NCI-H446 treated with DMSO at 0.1 percent for 48 hours (cell line): ENCODE measurements at regions not wholly inside any gene's neighbourhood (a gene's known extent, or its start where the extent isn't known, plus 50 kb on each side); places are given as distances from the start of the nearest gene placed in this dataset.

Experiments used
- DNase-seq: peaks from one replicate; lab custom pipeline; 2025; lab: John Stamatoyannopoulos, UW

DNA sequence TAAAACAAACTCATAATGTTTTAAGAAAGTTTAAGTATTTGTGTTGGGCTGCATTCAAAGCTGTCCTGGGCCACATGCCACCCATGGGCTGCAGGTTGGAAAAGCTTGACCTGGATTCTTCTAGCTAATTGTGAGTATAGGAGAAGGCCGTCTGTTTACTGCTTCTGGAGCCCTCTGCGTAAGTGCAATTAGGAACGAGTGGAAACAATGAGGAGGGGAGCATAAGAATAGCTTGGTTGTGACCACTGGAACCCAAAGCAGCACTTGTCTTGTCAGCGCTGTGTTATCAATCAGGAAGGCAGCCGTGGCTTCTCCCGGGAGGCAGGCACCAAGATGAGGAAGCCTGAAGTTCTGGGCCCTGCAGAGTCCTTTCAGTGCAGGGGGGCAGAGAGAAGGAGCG is 110.4 kb upstream of the MBNL2 start:
- DNase-seq: no peak

DNA sequence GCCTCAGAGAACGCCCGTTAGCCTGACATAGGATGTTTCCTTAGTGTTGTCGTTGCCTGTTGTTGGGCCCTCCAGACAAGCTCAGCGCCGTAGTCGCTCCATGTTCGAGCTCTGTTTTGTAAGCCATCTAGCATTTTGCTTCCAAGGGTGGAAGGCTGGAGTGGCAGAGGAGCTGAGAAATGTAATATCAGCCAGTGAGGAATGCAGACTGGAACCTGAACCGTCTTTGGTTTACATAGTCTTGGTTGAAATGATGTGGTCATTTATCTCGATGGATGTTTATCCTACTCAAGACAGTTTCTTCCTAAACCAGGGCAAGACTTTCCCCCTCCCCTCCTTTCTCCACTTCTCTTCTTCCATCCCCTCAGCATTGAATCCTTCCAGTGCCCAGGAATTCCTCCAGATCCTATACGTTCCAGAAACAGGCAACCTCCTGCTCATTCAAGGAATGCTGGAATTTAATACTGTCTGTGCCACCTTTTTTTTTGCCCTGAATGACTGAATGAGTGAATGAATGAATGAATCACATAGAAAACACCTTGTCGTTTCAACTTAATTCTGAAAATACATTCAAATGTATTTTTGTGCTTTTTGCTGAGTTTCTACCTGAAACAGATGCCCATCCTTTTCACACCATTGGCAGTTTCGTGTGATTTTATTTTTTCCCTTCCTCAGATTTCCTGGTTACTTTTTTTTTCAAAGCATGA is 109.5 kb upstream of the MBNL2 start:
- DNase-seq: no peak

DNA sequence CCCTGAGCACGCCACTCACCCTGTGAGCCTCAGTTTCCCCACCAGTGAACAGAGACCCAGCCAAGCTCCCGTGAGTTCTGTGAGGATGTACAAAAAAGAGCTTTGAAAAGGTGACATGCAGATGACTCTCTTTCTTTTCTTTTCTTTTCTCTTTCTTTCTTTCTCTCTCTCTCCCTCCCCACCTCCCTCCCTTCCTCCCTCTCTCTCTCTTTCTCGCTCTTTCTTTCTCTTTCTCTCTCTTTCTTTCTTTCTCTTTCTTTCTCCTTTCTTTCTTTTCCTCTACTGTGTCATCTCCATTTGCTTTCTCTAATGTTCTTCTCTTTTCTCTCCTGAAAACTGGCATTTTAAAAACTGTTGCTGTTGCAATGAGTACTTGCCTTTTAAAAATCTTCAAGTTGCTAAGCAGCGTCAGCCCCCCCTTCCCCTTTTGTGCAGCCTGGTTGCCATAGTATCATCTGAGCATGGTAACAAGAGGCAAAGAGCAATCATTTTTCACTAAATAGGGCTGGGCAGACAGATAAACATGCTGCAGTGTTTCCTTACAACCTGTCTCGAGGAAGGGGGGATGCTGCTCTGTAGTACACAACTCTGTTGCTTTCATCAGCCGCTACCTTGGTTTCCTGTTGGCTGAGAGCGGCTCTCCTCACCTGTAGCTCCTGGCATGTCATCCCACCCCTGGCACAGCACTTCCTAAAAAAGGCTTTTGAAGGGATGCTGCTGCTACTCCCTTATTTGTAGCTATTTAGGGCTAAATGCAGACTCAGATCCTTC is 108.7 kb upstream of the MBNL2 start:
- DNase-seq: no peak

DNA sequence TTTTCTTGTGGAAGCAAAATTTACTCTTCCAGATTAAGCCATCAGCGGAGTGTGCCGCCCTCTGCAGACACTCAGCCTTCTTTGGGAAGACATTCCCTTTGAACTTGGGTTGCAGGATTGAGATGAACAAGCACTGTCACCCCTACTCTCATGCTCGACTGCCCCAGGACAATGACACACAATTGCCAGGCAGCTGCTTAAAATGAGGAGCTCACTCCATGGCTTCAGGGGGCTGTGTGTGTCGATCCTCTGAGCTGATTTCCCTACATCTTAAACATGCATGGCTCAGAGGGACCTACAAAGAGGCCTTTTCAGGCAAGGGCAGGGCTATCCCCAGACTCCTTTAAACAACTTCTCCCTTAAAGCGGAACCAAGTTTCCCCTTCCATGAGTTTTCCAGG is 107.5 kb upstream of the MBNL2 start:
- no peak for DNase-seq

DNA sequence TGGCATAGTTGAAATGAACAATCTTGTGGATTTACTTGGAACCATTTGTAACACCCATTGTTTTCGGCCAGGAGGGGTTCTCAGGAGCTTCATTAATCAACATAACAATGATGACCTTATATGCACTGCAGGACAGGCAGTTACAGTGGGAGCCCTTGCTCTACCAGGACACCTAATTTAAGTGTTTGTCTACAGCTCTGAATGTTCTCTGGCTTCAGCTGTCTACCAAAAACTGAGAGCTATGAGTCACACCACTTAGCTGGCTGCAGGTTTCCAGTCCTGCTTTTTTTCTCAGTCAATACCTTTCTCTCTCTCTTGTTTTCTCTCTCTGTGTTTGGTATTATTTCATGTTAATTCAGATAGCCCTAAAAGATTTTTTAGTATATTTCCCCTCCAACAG is 105.4 kb upstream of the MBNL2 start:
- DNase-seq: peak; percentile 16

DNA sequence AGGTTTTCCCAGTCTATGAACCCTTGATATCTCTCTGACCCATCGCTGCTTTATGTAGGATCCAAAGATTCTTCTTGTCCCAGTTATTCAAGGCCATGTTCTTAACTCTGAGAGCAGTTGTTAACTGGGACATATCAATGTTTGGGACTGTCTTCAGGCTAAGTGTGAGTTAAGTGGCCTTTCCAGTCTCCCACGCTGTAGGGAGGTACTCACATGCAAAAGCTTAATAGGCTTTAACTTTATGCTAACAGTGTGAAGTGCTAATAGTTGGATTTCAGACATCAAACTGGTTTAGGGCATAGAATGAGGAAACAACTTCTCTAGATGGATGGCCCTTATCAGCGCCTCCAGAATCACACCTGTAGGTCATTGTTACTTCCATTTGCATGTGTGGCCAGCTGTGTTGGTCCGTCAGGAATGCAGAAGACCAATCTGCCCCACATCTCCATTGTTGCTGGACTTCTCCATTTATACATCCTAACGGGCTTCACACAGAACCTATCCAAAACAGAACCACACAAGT is 104.7 kb upstream of the MBNL2 start:
- no peak for DNase-seq

DNA sequence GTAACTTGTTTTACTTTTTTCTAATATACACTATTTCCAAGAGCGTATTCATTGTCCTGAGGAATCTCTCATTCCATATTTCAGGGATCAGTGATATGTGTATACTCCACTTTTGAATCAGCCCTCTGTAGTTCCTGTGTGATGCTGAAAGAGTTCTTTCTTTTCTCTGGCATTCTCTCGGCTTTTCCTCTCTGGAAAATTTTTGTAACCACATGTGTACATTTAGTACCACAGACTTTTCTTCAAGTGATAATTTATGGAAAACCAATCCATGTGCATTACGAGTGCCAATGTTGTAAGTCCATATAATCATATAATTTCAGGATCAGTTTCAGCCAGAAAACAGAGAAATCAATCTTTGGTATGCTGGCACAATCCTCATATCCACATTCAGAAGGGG is 102.2 kb upstream of the MBNL2 start:
- DNase-seq: no peak

DNA sequence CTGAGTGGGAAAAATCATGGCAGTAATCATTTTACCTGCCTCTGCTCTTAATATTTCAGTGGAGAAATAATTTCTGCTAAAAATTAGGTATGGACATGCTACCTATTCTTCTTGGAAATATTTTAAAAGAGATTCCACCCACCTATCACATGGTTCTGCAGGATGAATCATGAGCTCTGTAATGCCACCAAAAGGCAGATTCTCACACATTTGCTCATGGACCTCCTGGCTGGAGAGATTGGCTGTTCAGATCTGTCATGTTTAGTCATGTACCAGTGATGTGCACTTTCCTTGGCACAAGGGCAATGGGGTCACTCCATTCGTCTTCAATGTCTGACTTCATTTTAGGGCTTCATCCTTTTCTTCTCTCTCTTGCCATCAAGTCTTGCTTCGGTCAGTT is 101.8 kb upstream of the MBNL2 start:
- no peak for DNase-seq

DNA sequence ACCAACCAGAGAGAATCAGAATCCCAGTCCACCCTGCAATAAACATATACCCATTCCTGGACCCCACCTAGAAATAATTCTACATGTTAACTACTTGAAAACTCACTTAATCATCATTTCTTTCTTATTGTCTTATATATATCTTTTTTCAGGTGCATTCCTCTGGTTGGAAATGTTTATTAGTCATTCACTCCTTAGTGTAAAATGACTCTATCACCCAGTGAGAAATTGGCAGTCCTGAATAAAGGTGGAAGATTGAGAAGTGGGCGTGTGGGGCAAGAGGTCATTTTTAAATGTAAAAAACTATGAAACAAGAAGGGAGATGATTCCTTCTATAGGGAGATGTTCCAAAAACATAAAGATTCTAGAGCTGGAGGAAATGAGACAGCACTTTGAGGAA is 101.2 kb upstream of the MBNL2 start:
- no peak for DNase-seq

DNA sequence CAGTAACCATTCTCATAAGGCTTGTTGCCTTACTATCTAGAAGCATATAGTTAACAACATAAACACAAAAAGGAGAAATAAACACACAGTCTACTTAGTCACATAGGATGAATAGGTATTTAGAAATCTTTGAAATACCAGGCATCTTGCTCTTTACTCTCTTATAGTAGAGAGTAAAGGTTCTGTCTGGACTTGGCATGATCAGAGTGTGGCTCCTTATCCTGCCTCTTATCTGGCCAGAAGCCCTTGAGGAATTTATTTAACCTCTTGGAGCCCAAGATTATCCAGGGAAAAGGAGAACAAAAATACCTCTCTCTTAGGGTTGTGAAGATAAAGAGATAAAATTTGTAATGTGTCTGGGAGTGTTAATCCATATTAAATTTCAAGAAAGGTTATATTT is 100.2 kb upstream of the MBNL2 start:
- DNase-seq: no peak

DNA sequence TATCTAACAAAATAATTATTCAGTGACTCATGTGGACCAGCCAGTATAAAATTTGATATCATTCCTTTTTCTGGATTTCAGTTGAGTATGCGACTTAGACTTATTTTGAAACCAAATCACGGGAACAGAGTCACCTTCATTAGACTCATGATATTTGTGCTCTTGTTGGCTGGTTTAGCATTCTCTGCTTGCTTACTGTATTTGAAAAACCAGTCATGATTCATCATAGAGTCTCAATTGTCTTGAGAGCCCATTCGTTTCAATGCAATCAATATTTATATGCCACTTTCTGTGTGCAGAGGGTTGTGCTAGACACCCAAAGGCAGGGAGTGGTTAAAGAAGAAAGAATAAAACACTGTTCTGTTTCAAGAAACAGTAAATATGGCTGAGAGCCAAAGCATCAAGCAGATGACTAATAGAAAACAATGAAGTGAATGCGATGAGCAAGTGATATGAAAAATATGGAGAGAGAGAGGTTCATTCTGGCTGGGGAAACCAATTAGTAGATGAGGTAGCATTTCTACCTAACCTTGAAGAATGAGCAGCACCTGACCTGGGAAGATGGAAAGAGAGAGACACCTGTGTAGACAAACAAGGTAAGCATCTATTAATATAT is 99.6 kb upstream of the MBNL2 start:
- no peak for DNase-seq

DNA sequence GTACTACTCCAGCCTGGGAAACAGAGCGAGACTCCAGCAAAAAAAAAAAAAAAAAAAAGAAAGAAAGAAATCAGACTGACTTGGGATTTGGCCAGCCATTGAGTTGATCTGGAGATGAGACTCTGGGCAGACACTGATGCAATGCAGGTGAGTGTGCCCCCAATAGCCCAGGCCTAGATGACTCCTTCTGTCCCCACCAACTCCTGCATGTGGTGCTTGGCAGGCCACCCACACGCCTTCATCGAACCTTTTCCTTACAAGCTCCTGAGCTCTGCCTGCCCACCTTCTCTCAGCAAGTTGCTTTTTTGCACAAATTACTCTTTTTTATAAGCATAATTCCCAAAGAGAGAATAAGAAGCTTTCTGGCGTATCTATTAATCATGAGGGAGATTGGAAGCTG is 97.9 kb upstream of the MBNL2 start:
- DNase-seq: no peak

DNA sequence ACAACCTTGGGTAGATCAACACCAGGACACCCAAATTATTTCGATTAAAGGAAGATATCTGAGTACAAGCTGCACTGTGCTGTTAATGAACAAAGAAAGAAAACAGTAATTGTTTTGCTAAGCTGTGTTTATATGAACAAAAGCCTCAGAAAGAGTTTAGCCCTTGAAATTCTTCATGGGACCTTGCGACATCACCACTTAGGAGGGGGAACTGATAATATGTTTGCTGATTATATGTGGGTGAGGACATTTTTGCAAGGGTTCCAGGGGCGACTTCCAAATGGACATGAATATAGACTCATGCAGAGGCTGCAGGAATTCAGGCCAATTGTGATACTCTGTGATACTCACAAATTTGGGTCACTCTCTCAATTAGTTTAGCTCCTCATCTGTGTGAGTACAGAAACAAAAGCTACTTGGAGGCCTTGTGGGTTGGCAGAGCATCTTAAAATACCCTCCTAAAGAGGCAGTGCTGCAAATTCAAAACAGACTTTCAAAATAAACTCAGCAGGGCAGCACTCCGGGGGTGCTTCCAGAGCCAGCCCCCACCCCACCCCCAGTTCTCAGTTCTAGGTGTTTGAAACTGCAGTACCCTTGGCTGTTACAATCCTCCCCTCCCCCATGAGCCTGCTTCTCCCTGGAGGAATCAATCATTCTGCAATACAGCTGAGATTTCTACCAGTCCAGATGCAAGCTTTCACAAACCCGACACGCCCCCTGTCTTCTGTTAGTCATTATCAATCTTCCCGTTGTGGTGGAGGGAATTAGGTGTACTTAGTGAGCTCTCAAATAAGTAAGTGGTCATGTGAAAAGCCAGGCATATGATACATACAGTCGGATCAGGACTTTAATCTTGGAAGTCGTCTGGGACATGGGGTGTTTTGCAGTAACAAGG is 97.0 kb upstream of the MBNL2 start:
- peak; percentile 38 for DNase-seq

DNA sequence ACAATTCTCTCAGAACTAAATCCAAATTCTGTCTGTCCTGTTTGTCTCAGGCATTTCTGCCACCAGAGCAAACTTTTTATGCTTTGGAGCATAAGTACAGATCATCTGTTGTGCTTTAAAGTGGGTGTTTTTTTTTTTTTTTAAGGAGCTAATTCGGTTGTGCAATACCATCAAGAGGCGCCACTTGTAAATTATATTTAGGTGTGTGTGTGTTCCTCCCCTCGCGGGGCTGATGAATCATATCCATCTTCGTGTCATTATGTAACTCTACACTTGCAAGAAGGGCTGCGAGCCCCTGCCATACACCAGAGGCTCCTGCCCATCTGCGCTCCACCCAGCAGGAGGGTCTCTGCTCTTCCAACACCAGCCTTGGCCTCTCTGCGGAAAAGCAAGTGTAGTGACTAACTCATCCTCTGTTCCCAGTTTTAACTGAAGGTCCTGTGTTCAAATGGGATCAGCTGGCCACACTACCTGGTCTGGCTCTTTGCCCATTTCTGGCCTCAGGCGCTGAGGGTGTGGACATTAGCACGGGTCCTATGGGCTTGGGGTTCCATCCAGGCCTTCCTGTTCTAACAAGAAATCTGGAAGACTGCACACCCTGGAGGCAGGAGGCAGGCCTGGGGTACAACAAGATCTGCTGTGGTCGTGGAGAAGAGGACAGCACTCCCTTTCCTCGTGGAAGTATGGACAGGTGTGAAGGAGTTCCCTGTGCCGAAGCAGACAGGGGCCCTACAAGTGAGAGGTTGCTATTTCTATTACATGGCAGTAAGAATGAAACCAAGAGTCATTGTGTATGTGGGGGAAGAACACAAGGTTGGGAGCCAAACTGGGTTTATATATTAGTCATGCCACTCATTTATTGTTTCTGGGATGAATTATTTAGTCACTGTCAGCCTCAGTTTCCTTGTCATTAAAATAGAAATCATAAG is 96.1 kb upstream of the MBNL2 start:
- peak; percentile 64 for DNase-seq

DNA sequence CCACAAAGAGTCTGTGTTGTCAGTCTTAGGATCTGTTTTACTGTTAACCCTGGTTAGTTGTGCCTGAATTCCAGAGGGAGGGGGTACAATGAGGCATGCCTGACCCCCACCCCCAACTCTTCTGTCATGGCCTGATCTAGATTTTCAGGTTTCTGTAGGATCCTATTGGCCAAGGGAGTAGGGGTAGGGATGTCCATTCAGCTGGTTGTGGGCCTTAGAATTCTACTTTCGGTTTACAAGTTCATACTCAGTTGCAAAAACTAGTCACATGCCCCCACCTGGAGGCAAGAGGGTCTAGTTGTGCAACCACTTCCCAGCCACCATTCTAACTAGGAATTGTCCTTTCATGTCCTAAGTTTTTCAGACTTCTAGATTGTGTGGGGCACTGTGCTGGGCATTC is 94.3 kb upstream of the MBNL2 start:
- no peak for DNase-seq

DNA sequence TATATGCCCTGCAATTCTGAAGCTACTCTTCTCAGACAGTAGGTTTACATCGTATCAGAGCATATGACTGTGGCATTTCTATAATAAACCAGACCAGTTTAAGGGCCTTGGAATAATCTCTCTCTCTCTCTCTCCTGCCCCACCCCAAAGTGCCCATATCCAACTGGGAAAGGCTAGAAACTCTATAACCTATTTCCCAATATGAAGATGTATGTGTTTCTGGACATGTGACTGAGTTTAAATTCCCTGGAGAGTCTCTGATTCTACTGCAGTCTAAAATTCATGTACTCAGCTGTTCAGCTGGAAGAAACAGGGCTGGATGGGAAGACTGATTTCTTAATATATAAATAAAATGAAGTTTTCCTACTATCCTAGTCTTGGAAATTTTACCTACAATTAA is 91.9 kb upstream of the MBNL2 start:
- DNase-seq: no peak

DNA sequence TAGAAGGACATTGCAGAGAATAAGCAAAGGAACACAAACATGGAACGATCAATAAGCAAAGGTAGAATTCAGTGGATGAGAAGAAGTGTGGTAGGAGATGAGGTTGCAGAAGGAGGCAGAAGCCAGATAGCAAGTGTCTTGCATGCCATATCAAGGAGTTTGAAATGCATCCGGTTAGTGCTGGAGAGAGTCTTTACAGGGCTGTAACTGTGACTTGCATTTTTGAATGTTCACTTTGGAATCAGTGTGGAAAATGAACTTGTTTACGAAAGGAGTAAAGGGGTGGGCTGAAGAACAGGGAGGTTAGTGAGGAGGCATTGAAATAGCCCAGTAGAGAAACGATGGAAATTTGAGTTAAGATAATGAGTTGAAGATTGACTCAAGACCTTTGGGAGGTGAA is 90.7 kb upstream of the MBNL2 start:
- DNase-seq: no peak

DNA sequence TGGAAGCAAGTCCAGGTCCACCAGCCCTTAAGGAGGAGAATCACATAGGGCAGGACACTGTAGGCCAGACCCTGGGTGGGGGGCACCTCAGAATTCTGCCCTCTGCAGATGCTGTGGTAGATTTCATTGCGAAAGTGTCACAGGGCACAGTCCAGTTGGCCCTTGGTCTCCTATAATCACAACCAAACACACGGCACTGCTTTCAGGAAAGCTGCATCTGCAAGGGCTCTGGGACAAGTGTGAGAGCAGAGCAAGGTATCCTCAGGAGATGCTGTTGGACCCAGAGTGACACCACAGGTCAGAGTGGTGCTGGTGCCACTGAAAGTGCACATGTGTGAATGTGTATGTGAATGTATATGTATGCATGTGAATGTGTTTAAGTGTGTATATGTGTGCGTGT is 88.6 kb upstream of the MBNL2 start:
- DNase-seq: no peak

DNA sequence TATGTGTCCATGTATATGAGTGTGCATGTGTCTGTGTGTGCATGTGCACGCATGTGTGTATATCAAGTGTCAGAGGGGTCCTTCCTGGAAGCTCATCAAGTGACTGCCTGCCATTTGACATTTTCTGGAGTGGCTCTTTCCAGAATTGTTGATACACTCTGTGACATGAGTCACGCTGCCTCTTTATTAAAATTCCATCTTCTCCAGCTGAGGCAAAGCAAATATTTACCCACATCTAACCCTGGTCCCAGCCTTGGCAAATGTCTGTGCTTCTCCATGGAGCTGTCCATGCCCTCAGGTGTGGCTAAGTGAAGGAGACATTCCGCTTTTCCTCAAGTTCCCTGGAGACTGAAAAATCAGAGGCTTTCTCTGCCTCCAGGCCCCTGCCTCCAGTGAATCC is 88.2 kb upstream of the MBNL2 start:
- no peak for DNase-seq

DNA sequence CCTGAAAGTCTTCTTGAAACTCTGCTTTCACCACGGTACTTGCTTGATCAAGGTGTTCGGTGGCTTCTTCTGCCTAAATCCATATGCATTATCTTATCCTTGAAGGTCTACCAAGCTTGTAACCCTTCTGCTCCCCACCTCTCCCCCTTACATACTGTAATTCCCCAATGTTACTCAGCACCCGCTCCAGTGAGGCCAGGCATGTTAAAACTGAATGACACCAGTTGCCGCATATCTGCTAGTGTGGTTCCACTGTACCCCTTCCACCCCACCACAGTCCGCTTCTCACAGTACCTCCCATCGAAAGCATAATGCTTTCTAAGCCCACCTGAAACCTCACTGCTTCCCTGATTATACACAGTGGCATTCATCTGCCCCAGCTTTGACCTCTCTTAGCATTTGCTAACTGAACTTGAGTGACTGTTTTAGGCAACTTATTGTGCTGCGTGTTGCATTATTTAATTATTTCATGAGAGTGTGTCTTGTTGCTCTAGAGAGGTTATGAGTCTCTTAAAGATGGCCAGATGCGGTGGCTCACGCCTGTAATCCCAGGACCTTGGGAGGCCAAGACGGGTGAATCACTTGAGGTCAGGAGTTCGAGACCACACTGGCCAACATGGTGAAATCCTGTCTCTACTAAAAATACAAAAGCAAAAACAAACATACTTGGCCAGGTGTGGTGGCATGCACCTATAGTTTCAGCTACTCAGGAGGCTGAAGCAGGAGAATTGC is 87.6 kb upstream of the MBNL2 start:
- DNase-seq: no peak
